ENCODE measurements at regions not wholly inside any gene's neighbourhood (a gene's known extent, or its start where the extent isn't known, plus 50 kb on each side); places are given as distances from the start of the nearest gene placed in this dataset.

GRCh38 chr14:85038526-85039352, 491.2 kb upstream of the FLRT2 start:
- TF ChIP-seq CTCF (tag by site-specific recombination; IDR thresholded peaks at IDR 0.05) = no peak
- no peak for TF ChIP-seq ZNF274 (IDR thresholded peaks at IDR 0.05; ENCODE audit: low read length)
- TF ChIP-seq ZNF274 (tag by site-specific recombination; IDR thresholded peaks at IDR 0.05; ENCODE audit: borderline replicate concordance) = no peak
- TF ChIP-seq PRDM1 (tag by site-specific recombination; IDR thresholded peaks at IDR 0.05) = no peak
- TF ChIP-seq GLIS1 (tag by site-specific recombination; IDR thresholded peaks at IDR 0.05) = no peak
